HG03060 (cell line): ENCODE measurements at regions not wholly inside any gene's neighbourhood (a gene's known extent, or its start where the extent isn't known, plus 50 kb on each side); places are given as distances from the start of the nearest gene placed in this dataset.
"Not testable (repeated sequence)": the region's sequence is repeated elsewhere in the genome, so short reads cannot be mapped to it uniquely, and the experiment has no call there.

Experiments used
- ATAC-seq: cut with Tn5 transposase; IDR thresholded peaks from one replicate; pipeline ENCODE4 v1.9.1; 2021; ENCODE audit warnings: low read depth, moderate number of reproducible peaks; ENCODE audit not compliant: unreplicated experiment

DNA sequence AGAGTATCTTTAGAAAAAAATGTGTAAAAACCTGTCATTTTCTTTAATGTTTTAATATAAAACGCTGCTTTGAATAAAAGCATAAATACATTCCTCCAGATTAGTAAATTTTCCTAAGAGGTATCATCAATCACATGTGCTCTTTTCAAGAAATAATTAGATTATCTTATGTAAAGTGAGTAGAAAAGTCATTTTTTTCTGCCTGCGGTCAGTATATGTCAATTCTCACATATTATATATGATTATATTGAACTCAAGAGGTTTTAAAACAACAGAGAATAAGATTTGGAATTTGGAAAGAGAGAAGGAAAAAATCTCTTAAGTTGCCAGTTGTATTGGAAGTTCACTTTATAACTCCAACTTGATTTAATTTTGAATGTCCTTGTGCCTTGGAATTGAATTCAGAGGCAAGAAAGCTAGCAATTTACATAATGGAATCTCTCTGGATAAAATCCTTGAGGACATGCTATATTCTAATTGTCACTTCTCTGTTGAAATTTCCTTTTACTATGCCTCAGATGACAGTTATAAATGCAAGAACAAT is 740.1 kb upstream of the SPRY2 start:
- no peak for ATAC-seq

DNA sequence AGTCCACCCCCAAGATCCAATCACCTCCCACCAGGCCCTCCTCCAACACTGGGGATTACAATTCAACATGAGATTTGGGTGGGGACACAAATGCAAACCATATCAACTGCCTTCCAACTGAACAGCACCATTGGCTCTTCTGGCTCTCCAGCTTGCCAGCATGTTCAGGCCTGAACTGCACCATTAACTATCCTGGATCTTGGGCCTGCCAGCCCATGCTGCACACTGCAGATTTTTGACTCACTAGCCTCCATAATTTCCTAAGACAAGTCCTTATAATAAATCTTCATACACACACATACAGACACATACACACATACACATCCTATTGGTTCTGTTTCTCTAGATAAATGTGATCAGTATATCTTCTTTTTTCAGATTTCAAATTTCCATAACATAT is 737.1 kb upstream of the SPRY2 start:
- no peak for ATAC-seq

- ATAC-seq, result not testable (repeated sequence)
Measured at GRCh38 chr13:81069822-81070221, 728.9 kb upstream of the SPRY2 start.

GRCh38 chr13:81058916-81059290 is 718.0 kb upstream of the SPRY2 start:
- no peak for ATAC-seq

- ATAC-seq, result no peak
Measured at GRCh38 chr13:81058211-81058915, 717.4 kb upstream of the SPRY2 start.

DNA sequence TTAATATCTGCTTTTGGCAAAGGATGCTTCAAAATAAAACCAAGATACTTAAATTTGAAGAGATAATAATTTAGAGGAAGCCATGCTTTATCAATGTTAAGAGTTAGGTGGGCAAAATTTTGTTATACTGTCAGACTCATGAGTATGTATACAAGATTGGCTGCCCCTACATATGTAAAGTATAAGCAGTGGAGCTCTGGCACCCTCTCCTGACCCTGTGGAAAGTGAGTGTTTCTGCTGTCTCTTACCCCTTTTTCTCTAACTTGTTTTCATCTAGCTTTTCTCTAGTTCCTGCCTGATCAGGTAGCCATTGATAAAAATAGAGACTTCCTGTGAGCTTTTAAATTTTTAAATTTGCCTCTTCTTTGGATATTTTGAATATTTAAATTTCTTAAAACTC is 710.9 kb upstream of the SPRY2 start:
- no peak for ATAC-seq

GRCh38 chr13:81048026-81048461 is 707.1 kb upstream of the SPRY2 start:
- no peak for ATAC-seq

GRCh38 chr13:81041761-81042160 is 700.8 kb upstream of the SPRY2 start:
- no peak for ATAC-seq

DNA sequence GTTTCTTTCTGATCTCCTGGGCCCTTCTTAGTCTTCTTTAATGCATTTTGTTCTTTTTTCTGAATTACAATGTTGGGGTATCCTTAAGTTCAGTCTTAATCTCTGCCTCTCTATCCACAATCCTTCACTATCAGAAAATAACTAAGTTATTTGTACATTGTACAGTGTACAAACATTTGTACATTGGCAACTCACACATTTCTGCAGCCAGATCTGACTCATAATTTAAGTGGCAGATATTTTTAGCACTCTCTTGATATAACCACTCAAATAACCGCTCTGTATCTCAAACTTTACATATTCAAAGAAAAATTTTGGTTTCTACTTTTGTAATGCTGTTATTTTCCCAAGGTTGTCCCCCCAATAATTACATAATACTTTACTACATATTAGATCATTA is 691.1 kb upstream of the SPRY2 start:
- ATAC-seq, result no peak

- no peak for ATAC-seq
Measured at GRCh38 chr13:81025091-81025490, 684.2 kb upstream of the SPRY2 start.

DNA sequence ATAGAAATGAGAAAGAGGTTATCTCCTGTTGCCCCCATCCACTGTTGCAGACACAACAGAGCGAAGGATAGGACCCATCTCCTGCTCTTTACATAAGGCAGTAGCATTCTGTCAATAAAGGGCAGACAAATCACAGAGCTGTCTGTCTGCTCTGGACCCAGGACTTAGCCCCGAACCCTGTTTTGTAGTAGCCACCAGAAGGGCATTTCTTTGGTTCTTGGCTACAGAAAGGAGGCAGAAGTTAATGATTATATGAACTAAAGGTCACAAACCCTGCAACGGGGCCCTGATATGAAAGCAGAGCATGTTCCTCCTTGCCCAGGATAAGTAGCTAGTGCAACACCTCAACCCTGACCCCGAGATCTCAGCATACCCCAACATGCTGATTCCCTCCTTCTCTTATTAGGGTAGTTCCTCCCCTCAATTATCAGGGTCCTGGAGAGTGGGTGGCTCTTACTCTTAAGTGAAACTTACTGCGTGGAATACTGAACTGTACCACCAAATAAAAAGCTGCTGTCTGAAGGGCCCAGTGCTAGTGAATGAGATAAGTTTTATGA is 680.4 kb upstream of the SPRY2 start:
- no peak for ATAC-seq

DNA sequence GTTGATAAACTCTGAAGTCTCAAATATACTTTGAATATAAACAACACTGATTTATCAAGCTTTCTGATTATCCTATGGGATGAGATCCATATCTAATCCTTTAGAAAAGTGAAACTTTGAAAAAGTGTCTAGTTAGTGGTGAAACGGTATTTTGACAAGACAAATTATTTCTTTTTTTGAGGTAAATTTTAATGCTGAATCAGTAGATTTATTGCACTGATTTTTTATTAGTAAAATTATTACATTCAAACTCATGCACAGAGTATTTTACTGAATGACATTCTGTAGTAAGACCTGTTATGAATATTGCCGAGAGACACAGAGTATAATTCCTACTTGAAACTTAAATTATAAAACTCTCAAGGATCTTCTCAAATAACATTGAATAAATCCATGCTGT is 679.1 kb upstream of the SPRY2 start:
- no peak for ATAC-seq

GRCh38 chr13:81018936-81019335 is 678.0 kb upstream of the SPRY2 start:
- no peak for ATAC-seq

DNA sequence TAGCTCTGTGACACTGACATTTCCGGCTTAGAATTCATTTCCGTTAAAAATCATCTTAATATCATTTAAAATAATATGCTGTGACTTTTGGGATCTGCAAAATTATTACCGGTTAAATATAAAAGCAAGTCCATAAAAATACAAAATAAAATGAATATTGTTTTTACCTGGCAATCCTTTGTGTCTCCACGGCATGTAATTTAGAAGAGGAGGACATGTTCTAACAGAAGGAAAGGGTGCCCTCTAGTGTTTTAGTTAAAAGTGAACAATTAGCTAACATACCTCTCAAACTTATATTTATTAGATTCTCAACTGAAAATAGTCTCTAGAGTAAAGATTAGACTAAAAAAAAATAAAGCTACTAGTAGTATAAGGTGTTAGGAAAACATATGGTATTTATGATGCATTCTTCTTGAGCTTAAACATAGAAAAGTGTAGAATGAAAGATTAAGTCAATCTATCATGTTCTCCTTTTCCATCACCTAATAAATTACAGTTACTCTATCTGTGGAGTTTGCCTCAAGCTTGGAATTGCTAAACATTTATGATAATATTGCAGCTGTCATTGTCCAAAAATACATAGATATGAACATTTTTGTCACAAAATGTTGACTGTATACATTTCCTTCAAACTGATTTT is 676.7 kb upstream of the SPRY2 start:
- peak; percentile 75 for ATAC-seq

DNA sequence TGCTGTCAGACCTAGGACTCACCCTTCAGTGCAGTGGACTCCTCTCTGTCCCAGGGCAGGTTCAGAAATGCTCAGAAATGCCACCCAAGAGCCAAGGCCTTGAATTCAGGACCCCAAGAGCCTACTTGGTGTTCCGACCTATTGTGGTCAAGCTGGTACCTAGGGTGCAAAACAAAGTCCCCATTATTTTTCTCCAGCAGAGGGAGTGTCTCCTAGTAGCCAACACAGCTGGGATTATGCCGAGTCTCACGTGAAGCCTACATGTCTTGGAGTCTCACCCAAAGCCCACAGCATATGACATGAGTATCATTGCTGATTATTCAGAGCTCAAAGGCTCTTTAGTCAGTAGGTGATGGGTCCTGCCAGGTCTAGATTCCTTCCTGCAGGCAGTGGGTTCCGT is 671.1 kb upstream of the SPRY2 start:
- no peak for ATAC-seq

DNA sequence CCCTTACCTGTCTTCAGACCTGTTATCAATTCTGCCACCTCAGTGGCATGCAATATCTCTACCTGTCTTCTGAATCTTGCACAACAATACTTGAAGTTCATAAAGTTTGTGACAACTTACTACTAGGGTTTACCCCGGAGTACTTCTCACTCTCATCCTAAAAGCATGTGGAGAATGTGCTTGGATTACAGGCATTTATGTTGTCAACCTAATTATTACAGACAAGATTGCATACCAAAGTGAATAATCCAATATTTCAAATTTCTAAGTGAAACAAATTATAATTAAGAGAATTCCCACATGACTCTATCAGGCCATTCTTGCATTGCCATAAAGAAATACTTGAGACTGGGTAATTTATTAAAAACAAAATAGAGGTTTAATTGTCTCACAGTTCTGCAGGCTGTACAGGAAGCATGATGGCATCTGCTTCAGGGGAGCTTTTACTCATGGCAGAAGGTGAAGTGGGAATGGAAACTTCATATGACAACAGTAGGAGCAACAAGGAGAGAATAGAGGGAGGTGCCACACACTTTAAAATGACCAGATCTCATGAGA is 661.0 kb upstream of the SPRY2 start:
- no peak for ATAC-seq

DNA sequence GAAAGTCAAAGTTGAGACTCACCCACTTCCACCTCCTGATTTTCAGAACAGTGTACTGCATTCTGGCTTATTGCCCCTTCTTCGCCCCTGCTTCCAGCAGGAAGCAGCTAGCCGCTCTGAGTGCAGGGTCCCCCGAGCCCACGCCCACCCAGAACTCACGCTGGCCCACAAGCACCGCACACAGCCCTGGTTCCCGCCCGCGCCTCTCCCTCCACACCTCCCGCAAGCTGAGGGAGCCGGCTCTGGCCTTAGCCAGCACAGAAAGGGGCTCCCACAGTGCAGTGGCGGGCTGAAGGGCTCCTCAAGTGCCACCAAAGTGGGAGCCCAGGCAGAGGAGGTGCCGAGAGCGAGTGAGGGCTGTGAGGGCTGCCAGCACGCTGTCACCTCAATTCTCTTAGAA is 657.7 kb upstream of the SPRY2 start:
- ATAC-seq, result not testable (repeated sequence)

DNA sequence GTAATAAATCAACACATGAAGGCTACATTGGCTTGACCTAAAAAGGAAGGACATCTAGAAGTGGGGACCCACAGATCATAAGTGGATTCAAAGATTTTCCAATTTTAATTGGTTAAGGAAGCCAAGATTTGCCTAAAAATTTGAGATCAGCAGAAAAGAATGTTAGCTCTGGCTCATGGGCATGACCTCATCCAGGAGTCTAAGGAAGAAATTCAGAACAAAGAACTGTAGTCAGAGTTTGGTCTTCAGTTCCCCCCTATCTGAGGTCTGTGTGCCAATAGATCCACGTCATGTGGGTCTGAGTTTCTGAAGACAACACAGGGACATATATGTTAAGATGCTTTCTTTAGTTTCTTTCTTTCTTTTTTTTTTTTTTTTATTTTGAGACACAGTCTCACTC is 648.8 kb upstream of the SPRY2 start:
- ATAC-seq, result no peak

GRCh38 chr13:80989241-80989640 is 648.3 kb upstream of the SPRY2 start:
- ATAC-seq, result no peak

DNA sequence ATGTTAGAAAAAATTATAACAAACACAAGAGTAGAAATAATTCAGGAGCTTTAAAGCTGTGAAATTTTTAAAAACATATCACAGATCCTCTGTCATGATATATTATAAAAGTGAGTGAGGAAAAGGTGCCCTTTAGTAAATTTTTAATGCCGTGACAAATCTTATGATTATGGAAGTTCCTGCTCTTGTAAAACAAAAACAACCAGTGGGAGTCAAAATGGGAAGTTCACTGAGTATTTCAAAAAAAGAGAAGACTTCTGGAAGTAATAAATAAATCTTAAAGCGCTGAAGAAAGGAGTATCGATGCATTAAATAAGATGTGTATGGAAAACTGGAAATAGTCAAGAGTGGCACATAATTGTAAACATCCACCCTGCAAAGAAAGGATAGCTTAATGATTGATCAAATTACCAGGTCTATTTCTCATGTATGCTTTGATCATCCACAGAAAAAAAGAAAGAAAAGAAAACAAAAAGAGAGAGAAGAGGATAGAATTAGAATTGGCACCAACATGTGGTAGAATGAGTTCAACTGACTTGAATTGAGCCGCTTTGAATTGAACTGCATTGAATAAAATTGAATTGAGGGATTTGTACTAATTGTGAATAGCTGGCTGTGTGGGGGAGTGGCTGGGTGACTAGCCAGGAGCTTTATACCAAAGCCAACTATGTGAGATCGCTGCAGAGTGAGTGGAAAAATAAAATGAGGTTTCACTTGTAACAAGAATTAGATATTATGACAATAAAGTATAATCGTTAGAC is 647.6 kb upstream of the SPRY2 start:
- ATAC-seq, result no peak
